ACHN (cell line): ENCODE measurements at regions not wholly inside any gene's neighbourhood (a gene's known extent, or its start where the extent isn't known, plus 50 kb on each side); places are given as distances from the start of the nearest gene placed in this dataset.
A peak's percentile ranks its signal among the peaks of the same experiment; 100 is the strongest.
"Not testable (repeated sequence)": the region's sequence is repeated elsewhere in the genome, so short reads cannot be mapped to it uniquely, and the experiment has no call there.

Experiments
- DNase-seq: peaks from one replicate; pipeline ENCODE4 v3.0.0-alpha.2; 2015
- in situ Hi-C: cut with HindIII; loops from 2 replicates; pipeline ENCODE4 v1.10.0; 2017; ENCODE audit warnings: low sequenced_read_pairs, low pct_ligation_motif_present, low pct_unique_long_range_greater_than_20kb

- DNase-seq, result no peak
- in situ Hi-C loops, result no loop called here
Observed at GRCh38 chr7:16271355-16271915, 149.9 kb downstream of the CRPPA start.

- DNase-seq, result no peak
- in situ Hi-C loops, result no loop called here
Observed at GRCh38 chr7:16270844-16271243, 150.5 kb downstream of the CRPPA start.

- DNase-seq, result peak; percentile 41
- in situ Hi-C loops, result no loop called here
Observed at GRCh38 chr7:16268821-16269768, 152.2 kb downstream of the CRPPA start.

- in situ Hi-C loops, result no loop called here
- DNase-seq, result no peak
Observed at GRCh38 chr7:16267953-16268820, 153.2 kb downstream of the CRPPA start.

GRCh38 chr7:16266877-16267276 lies 154.5 kb downstream of the CRPPA start:
- in situ Hi-C loops, result no loop called here
- DNase-seq, result no peak

GRCh38 chr7:16266470-16266869 lies 154.9 kb downstream of the CRPPA start:
- DNase-seq, in situ Hi-C loops: not testable (repeated sequence)

GRCh38 chr7:16265863-16266458 lies 155.4 kb downstream of the CRPPA start:
- in situ Hi-C loops, result no loop called here
- DNase-seq, result no peak

GRCh38 chr7:16264823-16265804 lies 156.2 kb downstream of the CRPPA start:
- in situ Hi-C loops, result no loop called here
- no peak for DNase-seq

- in situ Hi-C loops, result no loop called here
- no peak for DNase-seq
Observed at GRCh38 chr7:16264036-16264819, 157.1 kb downstream of the CRPPA start.

GRCh38 chr7:16263377-16263776 lies 158.0 kb downstream of the CRPPA start:
- in situ Hi-C loops, DNase-seq: not testable (repeated sequence)

- in situ Hi-C loops, result no loop called here
- no peak for DNase-seq
Observed at GRCh38 chr7:16261654-16262053, 159.7 kb downstream of the CRPPA start.

GRCh38 chr7:16261100-16261499 lies 160.2 kb downstream of the CRPPA start:
- in situ Hi-C loops, result no loop called here

GRCh38 chr7:16260236-16260728 lies 161.1 kb downstream of the CRPPA start:
- DNase-seq, result no peak
- in situ Hi-C loops, result no loop called here

More at GRCh38 chr7:16261100-16261499, 160.2 kb downstream of the CRPPA start:
- no peak for DNase-seq

- in situ Hi-C loops, DNase-seq: not testable (repeated sequence)
Observed at GRCh38 chr7:16256419-16256818, 164.9 kb downstream of the CRPPA start.

GRCh38 chr7:16255952-16256351 lies 165.4 kb downstream of the CRPPA start:
- DNase-seq, in situ Hi-C loops: not testable (repeated sequence)

- DNase-seq, in situ Hi-C loops: not testable (repeated sequence)
Observed at GRCh38 chr7:16250655-16251054, 170.7 kb downstream of the CRPPA start.

- in situ Hi-C loops, DNase-seq: not testable (repeated sequence)
Observed at GRCh38 chr7:16249204-16249603, 172.1 kb downstream of the CRPPA start.
